HG03159 (cell line): ENCODE measurements at regions not wholly inside any gene's neighbourhood (a gene's known extent, or its start where the extent isn't known, plus 50 kb on each side); places are given as distances from the start of the nearest gene placed in this dataset.
"Not testable (repeated sequence)": the region's sequence is repeated elsewhere in the genome, so short reads cannot be mapped to it uniquely, and the experiment has no call there.

Experiments
- ATAC-seq: cut with Tn5 transposase; IDR thresholded peaks from one replicate; pipeline ENCODE4 v1.9.1; 2021; ENCODE audit warnings: mild to moderate bottlenecking, moderate library complexity; ENCODE audit not compliant: unreplicated experiment

DNA sequence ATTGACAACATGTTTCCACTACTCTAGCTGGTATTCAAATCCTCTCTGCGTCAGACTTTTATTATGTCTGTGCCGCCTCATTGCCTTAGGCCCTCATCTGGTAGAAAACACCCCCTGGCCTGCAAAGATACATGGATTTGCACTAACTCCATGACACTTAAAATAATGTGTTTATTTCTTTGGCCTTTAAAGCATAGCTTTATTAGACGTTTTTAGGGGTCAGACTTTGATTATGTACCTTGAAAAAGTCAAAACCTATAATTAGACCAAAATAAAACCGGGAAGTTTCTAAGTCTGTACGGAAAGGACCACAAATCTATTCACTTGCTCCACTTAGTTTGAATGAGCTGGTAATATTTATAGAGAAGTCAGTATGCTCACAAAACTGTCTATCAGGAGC lies 357.9 kb upstream of the NOX3 start:
- no peak for ATAC-seq

GRCh38 chr6:155807243-155807642 lies 351.6 kb upstream of the NOX3 start:
- no peak for ATAC-seq

DNA sequence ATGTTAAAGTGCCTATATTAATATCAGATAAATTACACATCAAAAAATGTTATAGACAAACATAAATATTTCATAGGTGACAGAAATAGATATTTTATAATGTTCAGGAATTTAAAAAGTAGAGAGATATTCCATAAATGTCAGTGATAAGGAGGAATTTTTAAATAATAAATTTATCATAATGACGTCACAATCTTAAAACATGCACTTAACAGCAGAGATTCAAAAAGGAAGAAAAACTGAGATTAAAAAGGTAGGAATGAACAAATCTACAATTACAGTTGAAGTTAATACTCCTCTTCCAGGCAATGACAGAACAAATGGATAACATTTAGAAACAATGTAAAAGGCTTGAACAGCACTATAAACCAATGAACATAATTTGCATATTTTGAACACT lies 345.4 kb upstream of the NOX3 start:
- ATAC-seq: no peak

DNA sequence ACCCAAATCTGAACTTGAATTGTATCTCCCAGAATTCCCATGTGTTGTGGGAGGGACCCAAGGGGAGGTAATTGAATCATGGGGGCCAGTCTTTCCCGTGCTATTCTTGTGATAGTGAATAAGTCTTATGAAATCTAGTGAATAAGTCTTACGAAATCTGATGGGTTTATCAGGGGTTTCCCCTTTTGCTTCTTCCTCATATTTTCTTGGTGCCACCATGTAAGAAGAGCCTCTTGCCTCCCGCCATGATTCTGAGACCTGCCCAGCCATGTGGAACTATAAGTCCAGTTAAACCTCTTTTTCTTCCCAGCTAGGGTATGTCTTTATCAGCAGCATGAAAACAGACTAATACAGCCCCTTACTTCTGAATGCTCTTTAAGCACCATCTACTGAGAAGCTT lies 343.2 kb upstream of the NOX3 start:
- ATAC-seq: not testable (repeated sequence)

- no peak for ATAC-seq
Measured at GRCh38 chr6:155795173-155795796, 339.6 kb upstream of the NOX3 start.

DNA sequence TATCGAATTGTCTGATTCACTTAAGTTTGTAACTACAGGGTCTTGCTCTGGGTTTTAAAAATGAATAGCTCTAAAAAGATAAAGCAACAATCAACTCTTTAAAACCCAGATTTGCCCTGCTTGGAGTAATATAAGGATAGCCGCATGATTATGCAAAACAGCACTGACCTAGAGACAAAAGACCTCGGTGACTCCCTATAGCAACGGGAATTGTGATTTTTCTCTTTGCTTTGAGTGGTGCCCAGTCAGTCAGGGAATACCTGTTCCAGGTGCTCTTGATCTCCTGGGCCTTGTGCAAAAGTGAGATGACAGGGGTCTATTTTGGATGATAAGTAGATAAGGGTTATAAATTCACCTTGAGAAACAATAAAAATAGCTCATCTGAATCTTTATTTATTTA lies 336.3 kb upstream of the NOX3 start:
- no peak for ATAC-seq

DNA sequence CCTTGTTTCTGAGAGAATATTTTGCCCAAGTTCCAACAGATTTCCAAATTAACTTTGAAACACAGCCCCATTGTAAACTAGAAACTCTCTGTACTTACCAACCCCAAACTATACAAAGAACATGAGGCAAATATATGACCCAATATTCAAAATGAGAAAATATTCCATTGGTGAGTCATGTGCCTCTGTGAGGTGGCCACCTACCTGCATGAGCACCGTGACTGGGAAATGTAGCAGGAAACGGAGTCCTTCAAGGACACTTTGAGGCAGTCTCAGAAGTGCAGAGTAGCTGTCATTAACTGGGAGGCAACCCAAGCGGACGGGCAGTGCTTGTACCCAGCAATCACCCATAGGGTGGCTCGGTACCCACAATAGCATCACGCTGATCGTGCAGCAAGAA lies 335.5 kb upstream of the NOX3 start:
- no peak for ATAC-seq

- ATAC-seq: no peak
Measured at GRCh38 chr6:155787168-155787567, 331.5 kb upstream of the NOX3 start.

GRCh38 chr6:155786528-155786927 lies 330.9 kb upstream of the NOX3 start:
- ATAC-seq: no peak

DNA sequence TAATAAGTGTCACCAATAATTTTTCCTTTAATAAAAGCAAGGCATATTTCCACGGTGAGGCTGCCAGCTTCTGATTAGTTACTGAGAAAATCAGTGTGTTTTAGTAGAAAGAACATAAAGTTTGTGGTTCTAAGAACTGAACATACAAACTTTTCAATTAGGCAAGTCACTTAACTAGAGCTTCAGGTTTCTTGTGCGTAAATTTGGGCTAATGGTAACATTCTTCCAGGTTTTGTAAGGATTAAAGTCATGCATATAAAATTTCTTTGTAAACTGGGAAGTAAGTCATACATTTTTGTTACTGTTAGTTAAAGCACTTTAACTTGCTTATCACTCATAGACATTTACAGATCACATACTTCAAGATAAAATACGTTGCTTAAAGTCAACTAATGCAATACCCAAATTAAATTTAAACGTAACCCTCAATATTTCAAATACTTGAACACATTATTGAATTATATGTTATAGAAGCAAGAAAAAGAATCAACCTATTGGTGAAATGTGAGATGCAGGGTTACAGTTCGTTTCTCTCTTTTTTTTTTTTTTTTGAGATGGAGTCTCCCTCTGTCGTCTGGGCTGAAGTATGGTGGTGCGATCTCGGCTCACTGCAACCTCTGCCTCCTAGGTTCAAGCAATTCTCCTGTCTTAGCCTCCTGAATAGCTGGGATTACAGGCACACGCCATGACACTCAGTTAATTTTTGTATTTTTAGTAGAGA lies 327.3 kb upstream of the NOX3 start:
- ATAC-seq: no peak

GRCh38 chr6:155782320-155782731 lies 326.7 kb upstream of the NOX3 start:
- no peak for ATAC-seq

DNA sequence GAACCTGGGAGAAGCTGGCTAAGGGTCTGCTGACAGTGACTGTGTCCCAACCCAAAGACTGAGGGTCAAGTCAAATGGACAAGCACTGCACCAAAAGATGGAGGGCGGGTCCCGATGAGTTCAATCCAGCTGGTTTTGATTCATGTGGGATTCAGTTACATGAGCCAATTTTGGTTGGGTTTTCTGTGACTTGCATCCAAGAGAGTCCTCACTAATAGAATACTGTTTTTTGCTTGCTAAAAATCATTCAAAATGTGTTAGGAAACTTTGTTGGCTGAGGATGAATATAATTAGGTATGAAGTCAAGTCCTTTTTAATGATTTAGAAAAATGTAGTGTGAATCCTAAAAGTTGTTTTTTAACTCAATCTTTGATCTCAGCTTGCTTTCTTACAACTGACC lies 323.8 kb upstream of the NOX3 start:
- ATAC-seq: no peak

DNA sequence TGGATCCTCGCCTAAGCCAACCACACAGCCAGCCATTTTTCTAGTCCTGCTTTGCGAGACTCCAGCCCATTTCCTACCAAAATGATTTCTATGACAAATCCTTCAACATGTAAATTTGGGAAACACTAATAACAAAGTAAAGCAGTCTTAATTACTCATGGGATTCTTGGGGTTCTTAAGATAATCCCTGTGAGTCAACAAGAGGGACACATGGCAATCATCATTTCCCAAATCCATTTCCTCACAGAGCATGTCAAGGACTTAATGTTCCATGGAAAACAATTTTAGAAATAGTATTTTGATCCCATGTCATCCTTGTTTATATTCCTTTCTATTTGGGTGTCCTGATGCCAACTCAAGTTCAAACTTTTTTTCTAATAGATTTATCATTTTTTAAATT lies 322.7 kb upstream of the NOX3 start:
- no peak for ATAC-seq

- ATAC-seq: no peak
Measured at GRCh38 chr6:155771822-155772221, 316.2 kb upstream of the NOX3 start.

- no peak for ATAC-seq
Measured at GRCh38 chr6:155770856-155771255, 315.2 kb upstream of the NOX3 start.

DNA sequence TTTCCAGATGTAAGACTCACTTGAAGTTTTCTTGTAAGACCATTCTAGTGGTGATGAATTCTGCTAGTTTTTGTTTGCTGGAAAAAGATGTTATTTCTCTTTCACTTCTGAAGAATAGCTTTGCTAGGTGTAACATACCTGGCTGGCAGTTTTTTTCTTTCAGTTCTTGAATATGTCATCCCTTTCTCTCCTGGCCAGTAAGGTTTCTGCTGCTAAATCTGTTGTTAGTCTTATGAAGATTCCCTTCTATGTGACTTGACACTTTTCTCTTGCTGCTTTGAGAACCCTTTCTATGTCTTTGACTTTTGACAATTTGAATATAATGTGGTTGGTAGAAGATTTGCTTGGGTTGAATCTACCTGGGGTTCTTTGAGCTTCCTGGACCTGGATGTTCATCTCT lies 314.7 kb upstream of the NOX3 start:
- ATAC-seq: no peak

- ATAC-seq: no peak
Measured at GRCh38 chr6:155765275-155766194, 309.9 kb upstream of the NOX3 start.

DNA sequence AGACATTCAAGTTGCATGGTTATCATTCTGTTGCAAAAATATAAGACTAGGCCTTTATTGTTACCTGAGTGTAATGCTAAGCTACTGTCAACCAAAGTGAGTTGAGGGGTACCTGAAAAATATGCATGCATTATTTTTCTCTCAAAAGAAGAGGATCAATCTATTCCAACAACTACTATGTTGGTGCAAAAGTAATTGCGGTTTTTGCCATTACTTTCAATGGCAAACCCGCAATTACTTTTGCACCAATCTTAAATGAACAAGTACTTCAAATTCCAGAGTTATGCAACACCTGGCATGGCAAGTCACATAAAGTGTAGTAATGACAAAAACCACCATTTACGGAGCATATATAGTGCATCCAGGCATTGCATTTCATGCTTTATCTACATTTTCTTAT lies 307.0 kb upstream of the NOX3 start:
- ATAC-seq: no peak

- no peak for ATAC-seq
Measured at GRCh38 chr6:155755452-155755851, 299.8 kb upstream of the NOX3 start.

DNA sequence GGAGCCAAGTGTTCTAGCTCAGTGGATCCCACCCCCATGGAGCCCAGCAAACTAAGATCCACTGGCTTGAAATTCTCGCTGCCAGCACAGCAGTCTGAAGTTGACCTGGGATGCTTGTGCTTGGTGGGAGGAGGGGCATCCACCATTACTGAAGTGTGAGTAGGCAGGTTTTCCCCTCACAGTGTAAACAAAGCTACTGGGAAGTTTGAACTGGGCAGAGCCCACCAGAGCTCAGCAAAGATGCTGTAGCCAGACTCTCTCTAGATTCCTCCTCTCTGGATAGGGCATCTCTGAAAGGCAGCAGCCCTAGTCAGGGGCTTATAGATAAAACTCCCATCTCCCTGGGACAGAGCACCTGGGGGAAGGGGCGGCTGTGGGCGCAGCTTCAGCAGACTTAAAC lies 293.1 kb upstream of the NOX3 start:
- ATAC-seq: not testable (repeated sequence)

- ATAC-seq: no peak
Measured at GRCh38 chr6:155747491-155747890, 291.9 kb upstream of the NOX3 start.
